Naive thymus-derived CD8-positive, alpha-beta T cell (primary cell): ENCODE measurements at regions not wholly inside any gene's neighbourhood (a gene's known extent, or its start where the extent isn't known, plus 50 kb on each side); places are given as distances from the start of the nearest gene placed in this dataset.
"Not testable (repeated sequence)": the region's sequence is repeated elsewhere in the genome, so short reads cannot be mapped to it uniquely, and the experiment has no call there.

Experiments
- ATAC-seq, 2 donors: fragments of 150-1000 bp; cut with Tn5 transposase in 1 of 2; sonication (Bioruptor Pico), chemical (Tn5 transposase) in 1 of 2; 1 replicate in 1 of 2; 2 replicates in 1 of 2; pipeline ENCODE4 v1.10.0; 2021; ENCODE audit warnings: mild to moderate bottlenecking in 2 of 2, moderate library complexity in 2 of 2
- POLR2A ChIA-PET: fragments of 350-600 bp; sonication (Branson Sonifier 250); formaldehyde crosslinking; loops from one replicate; lab custom pipeline; 2021; ENCODE audit warnings: antibody characterized with exemption; lab: Charles Lee
- DNase-seq, 10 donors: peaks; one replicate each; pipeline versions ENCODE4 v3.0.0 to v3.0.0-alpha.2; 2020 to 2022
- H3K27ac Mint-ChIP-seq, 10 donors: one replicate each; pipeline ENCODE4 v1.8.0; 2020 to 2022; ENCODE audit warnings: mild to moderate bottlenecking in 10 of 10, mixed read lengths in 10 of 10, moderate library complexity in 4 of 10, inconsistent platforms in 1 of 10
- H3K27me3 Mint-ChIP-seq, 5 donors: one replicate each; pipeline ENCODE4 v1.8.0; 2021 to 2022; ENCODE audit warnings: mixed read lengths in 5 of 5
- H3K36me3 Mint-ChIP-seq, 3 donors: one replicate each; pipeline ENCODE4 v1.8.0; 2020 to 2022; ENCODE audit warnings: mixed read lengths in 3 of 3, mild to moderate bottlenecking in 2 of 3, inconsistent platforms in 1 of 3
- H3K4me1 Mint-ChIP-seq, 4 donors: one replicate each; pipeline ENCODE4 v1.8.0; 2021 to 2022; ENCODE audit warnings: mixed read lengths in 4 of 4
- H3K4me3 Mint-ChIP-seq, 10 donors: one replicate each; pipeline ENCODE4 v1.8.0; 2020 to 2022; ENCODE audit warnings: mild to moderate bottlenecking in 10 of 10, mixed read lengths in 10 of 10, moderate library complexity in 6 of 10, inconsistent platforms in 1 of 10
- H3K9me3 Mint-ChIP-seq, 9 donors: one replicate each; pipeline ENCODE4 v1.8.0; 2020 to 2022; ENCODE audit warnings: mixed read lengths in 9 of 9, mild to moderate bottlenecking in 3 of 9, inconsistent platforms in 1 of 9, moderate library complexity in 1 of 9

DNA sequence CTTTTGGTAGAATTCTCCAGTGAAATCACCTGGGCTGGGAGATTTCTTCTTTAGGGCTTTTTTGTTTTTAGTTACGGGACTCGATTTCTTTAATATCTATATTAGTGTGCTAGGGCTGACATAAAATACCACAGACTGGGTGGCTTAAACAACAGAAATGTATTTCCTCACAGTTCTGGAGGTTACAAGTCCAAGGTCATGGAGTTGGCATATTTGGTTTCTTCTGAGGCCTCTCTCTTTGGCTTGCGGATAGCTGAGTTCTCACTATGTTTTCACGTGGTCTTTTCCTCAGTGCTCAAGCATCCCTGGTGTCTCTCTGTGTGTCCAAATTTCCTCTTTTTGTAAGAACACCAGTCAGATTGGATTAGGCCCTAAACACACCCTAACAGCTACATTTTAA lies 208.5 kb upstream of the DTNA start:
- Mint-ChIP-seq H3K9me3 (peaks cover 0 to 29% (median 11%) of the 10 kb centered on the region in 9 donors), H3K36me3 (peaks cover 0 to 10% (median 0%) of the 10 kb centered on the region in 3 donors)

DNA sequence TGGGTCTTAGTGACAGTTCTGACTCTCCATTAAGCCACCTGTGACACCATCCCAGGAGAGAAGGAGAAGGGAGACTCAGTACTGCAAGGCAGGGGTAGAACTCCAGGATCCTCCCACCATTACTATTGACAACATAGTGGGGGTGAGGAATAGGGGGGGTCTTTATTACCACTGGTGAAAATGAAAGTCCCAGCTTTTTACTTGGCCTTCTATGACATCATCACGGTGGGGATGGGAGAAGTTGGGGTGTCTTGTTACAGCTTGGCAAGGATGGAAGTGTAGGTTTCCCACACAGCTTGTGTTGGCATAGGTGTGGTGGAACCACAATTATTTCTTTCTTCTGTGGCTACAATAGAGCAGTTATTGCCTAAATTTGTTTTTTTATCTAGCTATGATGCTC lies 203.9 kb upstream of the DTNA start:
- POLR2A ChIA-PET, result no interaction called here
- Mint-ChIP-seq H3K27ac (no peak overlapping the region), H3K4me1 (no peaks in the 10 kb centered on the region), H3K36me3 (peaks cover 0 to 10% (median 0%) of the 10 kb centered on the region in 3 donors), H3K9me3 (peaks cover 0 to 29% (median 11%) of the 10 kb centered on the region in 9 donors), H3K4me3 (no peak overlapping the region), H3K27me3 (no peaks in the 10 kb centered on the region)
- DNase-seq (no peak), ATAC-seq (no peak)

More for the DNA sequence above, 208.5 kb upstream of the DTNA start:
- Mint-ChIP-seq H3K27ac (no peak overlapping the region), H3K4me3 (no peak overlapping the region), H3K4me1 (no peaks in the 10 kb centered on the region), H3K27me3 (peaks cover 0 to 3% (median 0%) of the 10 kb centered on the region in 5 donors)
- POLR2A ChIA-PET, result no interaction called here
- no peak for DNase-seq
- no peak for ATAC-seq

DNA sequence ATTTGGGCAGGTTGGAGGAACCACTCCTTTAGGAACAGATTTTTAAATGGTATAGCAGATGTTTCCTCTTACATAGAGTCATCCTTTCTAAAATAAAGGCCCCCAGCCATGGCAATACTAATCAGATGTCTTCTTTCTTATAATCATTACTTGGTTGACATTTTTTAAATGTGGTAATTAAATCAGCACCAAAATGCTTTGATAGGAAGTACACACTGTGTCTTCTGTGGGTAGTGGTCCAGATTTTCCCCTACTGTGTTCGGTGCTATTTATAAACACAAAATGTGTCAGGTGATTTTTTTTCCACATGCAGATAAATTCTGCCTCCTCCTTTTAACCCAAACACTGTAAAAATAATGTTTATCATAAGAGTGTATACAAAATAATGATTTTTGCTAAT lies 200.9 kb upstream of the DTNA start:
- Mint-ChIP-seq H3K36me3 (peaks cover 0 to 8% (median 0%) of the 10 kb centered on the region in 3 donors), H3K4me3 (no peak overlapping the region), H3K27ac (no peak overlapping the region), H3K27me3 (no peaks in the 10 kb centered on the region), H3K9me3 (peaks cover 0 to 20% (median 5%) of the 10 kb centered on the region in 9 donors), H3K4me1 (no peaks in the 10 kb centered on the region)
- DNase-seq (no peak), ATAC-seq (no peak)
- POLR2A ChIA-PET, result no interaction called here

DNA sequence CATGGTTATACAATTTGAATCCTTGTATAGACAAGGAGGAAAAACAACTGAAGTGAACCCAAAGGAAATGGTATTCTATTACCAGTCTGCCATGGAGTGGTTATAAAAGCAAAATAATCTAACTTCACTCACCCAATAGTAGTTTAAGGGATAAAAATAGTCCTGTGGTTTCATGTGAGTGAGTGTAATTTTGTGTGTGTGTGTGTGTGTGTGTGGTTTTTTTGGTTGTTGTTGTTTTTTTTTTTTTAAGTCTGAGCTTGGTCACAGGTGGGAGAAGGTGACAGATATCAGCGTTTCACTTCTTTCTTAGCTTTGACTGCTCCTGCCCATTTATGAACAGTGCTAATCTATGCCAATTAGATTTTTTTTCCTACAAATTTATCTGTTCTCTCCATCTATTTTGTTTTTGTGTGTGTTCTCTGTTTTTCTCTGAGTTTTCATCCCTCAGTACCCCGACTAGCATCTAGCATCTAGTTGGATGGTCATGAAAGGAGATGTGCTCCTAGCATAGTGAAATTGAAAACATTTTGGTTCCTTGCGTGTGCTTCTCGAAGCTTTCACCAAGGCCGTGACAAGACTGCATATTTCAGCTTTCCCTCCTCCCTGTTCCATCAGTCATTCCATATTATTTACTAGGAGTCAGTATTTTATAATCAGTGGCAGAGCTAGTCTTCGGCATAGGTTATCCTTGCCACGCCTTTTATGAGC lies 200.1 kb upstream of the DTNA start:
- Mint-ChIP-seq H3K4me3 (no peak overlapping the region), H3K4me1 (no peaks in the 10 kb centered on the region), H3K27me3 (no peaks in the 10 kb centered on the region), H3K27ac (no peak overlapping the region), H3K9me3 (peaks cover 0 to 12% (median 3%) of the 10 kb centered on the region in 9 donors), H3K36me3 (peaks cover 0 to 3% (median 0%) of the 10 kb centered on the region in 3 donors)
- POLR2A ChIA-PET, result no interaction called here
- ATAC-seq (no peak), DNase-seq (no peak)

DNA sequence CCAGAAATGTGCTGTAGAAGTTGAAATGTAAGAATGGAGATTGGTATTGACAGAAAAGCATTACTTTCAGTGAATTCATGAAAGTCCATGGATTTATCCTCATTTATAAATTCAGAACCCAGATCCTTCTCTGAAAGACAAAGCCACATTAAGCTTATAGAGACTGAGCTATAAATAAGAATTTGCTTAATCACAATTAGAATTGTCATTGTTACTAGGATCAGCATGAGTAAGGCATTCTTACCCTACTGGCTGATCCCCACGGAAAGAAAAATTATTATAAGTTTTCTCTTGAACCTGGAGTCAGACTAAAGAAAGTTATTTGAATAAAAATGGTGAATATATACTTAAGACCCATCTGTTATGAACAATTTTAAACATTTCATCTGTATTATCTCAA lies 199.2 kb upstream of the DTNA start:
- no peak for ATAC-seq
- H3K36me3 Mint-ChIP-seq, result no peaks in the 10 kb centered on the region
- POLR2A ChIA-PET, result no interaction called here

DNA sequence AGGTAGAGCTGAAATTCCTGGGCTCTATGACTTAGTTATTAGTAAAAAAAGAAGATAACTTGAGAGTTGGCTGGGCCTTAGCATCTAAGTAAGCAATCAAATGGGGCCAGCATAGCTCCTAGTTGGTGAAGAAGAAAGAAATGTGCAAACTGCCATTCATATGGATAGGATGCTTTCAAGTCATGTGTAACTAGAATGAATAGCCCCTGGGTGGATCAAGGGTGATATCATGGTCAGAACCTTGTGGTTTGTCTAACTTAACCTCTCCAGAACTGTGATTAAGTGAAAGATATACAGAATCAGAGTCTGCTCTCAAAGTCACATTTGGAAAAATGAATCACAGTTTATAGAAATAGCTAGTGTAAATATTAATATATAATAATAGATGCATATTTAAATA lies 198.7 kb upstream of the DTNA start:
- Mint-ChIP-seq H3K4me1 (no peaks in the 10 kb centered on the region), H3K27me3 (no peaks in the 10 kb centered on the region), H3K4me3 (no peak overlapping the region), H3K9me3 (peaks cover 0 to 13% (median 10%) of the 10 kb centered on the region in 9 donors), H3K27ac (no peak overlapping the region), H3K36me3 (no peaks in the 10 kb centered on the region)
- POLR2A ChIA-PET, result no interaction called here
- no peak for ATAC-seq
- DNase-seq, result no peak

More for the DNA sequence above, 199.2 kb upstream of the DTNA start:
- Mint-ChIP-seq H3K27me3 (no peaks in the 10 kb centered on the region), H3K27ac (no peak overlapping the region), H3K9me3 (peaks cover 0 to 16% (median 7%) of the 10 kb centered on the region in 9 donors), H3K4me1 (no peaks in the 10 kb centered on the region), H3K4me3 (no peak overlapping the region)
- no peak for DNase-seq

DNA sequence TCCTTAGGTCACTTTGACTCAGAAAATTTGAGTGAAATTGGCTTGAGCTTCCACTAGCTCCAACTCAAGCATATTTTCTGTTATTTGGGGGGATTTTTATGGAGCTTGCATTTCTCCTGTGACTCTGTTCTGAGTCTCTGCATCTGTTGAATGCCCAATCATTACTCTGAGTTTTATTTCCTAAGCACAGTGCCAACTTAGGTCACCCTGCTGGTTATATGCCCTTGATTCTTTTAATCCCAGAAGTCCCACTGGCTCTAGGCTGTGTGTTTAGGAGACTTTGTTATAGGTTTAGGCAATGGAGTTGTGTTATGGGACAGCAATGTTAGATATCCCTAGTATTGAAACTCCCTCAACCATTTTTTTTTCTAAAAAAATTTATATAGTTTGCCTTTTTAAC lies 198.2 kb upstream of the DTNA start:
- POLR2A ChIA-PET, result no interaction called here
- Mint-ChIP-seq H3K9me3 (peaks cover 0 to 17% (median 12%) of the 10 kb centered on the region in 9 donors), H3K27me3 (no peaks in the 10 kb centered on the region)

DNA sequence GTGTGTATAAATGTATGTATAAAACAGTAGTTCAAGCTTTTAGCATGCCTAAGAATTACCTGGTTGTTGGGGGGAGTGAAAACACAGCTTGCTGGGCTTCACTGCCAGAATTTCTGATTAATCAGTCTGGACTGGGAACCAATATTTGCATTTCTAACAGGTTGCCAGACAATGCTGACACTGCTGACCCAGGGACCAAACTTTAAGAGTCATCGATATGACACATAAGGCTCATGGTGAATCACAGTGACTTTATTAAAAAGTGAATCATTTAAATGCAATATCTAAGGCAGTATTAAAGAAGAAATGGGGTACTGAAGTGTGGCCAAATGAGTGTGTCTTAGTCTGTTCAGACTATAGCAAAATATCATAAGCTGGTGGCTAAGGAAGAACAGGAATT lies 195.9 kb upstream of the DTNA start:
- ATAC-seq (no peak), DNase-seq (no peak)
- no peaks in the 10 kb centered on the region for H3K36me3 Mint-ChIP-seq
- no peaks in the 10 kb centered on the region for H3K27me3 Mint-ChIP-seq
- no peaks in the 10 kb centered on the region for H3K4me1 Mint-ChIP-seq
- H3K27ac Mint-ChIP-seq, result no peak overlapping the region
- H3K4me3 Mint-ChIP-seq, result no peak overlapping the region
- H3K9me3 Mint-ChIP-seq, result peaks cover 9 to 22% (median 15%) of the 10 kb centered on the region in 9 donors
- POLR2A ChIA-PET, result no interaction called here

More for the DNA sequence above, 198.2 kb upstream of the DTNA start:
- no peak overlapping the region for H3K4me3 Mint-ChIP-seq
- no peak for DNase-seq
- no peak for ATAC-seq
- H3K4me1 Mint-ChIP-seq, result no peaks in the 10 kb centered on the region
- H3K36me3 Mint-ChIP-seq, result no peaks in the 10 kb centered on the region
- H3K27ac Mint-ChIP-seq, result no peak overlapping the region

DNA sequence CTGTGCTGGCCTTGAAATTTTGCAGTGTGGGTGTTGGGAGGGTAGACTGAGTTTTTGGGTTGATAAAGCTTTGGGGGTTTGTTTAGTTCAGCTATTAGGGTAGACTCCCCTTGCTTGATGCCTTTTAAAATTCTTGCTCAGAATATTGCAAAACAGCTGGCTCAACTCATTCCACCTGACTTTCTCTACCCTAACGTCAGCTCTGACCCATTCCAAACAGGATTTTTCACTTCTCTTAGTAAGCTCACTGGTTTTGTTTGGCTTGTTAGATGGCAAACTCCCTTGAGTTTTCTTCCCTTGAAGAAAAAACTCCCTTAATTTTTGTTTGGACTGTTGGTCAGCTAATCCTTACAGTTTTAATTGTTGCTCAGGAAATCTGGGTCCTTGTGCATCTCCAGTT lies 195.1 kb upstream of the DTNA start:
- H3K27me3 Mint-ChIP-seq, result no peaks in the 10 kb centered on the region

DNA sequence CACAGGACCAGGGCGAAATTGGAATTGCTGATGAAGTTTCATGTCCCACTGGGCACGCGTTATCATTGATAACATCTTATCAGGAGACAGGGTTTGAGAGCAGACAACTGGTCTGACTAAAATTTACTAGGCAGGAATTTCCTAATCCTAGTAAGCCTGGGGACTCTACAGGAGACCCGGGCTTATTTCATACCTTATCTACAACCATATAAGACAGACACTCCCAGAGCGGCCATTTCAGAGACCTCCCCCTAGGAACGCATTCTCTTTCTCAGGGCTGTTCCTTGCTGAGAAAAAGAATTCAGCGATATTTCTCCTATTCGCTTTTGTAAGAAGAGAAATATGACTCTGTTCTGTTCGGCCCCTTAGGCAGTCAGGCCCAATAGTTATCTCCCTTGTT lies 193.7 kb upstream of the DTNA start:
- peaks cover 9 to 22% (median 18%) of the 10 kb centered on the region in 9 donors for H3K9me3 Mint-ChIP-seq
- H3K4me1 Mint-ChIP-seq, POLR2A ChIA-PET, H3K27me3 Mint-ChIP-seq, ATAC-seq, H3K27ac Mint-ChIP-seq, H3K36me3 Mint-ChIP-seq, H3K4me3 Mint-ChIP-seq, DNase-seq: not testable (repeated sequence)

More for the DNA sequence above, 195.1 kb upstream of the DTNA start:
- DNase-seq, result no peak
- H3K4me3 Mint-ChIP-seq, result no peak overlapping the region
- H3K27ac Mint-ChIP-seq, result no peak overlapping the region
- no peaks in the 10 kb centered on the region for H3K36me3 Mint-ChIP-seq
- H3K9me3 Mint-ChIP-seq, result peaks cover 9 to 22% (median 15%) of the 10 kb centered on the region in 9 donors
- no peak for ATAC-seq
- H3K4me1 Mint-ChIP-seq, result no peaks in the 10 kb centered on the region
- POLR2A ChIA-PET, result no interaction called here

DNA sequence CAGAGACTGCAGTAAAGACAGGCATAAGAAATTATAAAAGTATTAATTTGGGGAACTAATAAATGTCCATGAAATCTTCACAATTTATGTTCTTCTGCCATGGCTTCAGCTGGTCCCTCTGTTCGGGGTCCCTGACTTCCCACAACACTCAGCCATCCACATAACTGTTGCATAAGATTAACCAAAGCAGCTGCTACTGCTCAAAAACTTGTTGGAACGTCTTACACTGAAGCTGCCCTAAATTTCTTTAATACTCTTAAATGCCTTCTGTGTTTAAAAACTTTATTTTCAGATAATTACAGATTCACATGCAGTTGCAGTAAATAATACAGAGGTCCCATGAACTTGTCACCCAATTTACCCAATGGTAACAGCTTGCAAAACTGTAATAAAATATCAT lies 193.1 kb upstream of the DTNA start:
- DNase-seq, H3K4me3 Mint-ChIP-seq, H3K27me3 Mint-ChIP-seq, POLR2A ChIA-PET, H3K27ac Mint-ChIP-seq, H3K4me1 Mint-ChIP-seq, H3K36me3 Mint-ChIP-seq, ATAC-seq: not testable (repeated sequence)
- H3K9me3 Mint-ChIP-seq, result peaks cover 9 to 26% (median 18%) of the 10 kb centered on the region in 9 donors

DNA sequence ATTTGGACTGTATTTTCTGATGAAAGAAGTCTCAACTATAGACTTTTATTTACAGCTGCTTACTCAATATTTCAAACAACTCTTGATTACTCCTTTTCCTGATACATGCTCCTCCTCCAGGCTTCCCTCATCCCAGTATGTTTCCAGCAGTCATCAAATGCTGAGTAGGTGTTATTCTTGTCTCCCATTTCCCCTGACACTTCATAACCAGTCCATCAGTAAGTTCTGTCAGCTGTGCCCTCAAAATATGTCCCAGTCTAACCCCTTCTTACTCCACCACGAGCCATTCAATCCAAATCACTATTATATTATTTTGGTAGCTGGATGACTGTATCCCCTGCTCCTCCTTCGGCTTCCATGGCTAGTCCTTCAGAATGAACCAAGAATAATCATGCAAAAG lies 189.1 kb upstream of the DTNA start:
- H3K36me3 Mint-ChIP-seq, result no peaks in the 10 kb centered on the region
- no peak for ATAC-seq
- no peak overlapping the region for H3K27ac Mint-ChIP-seq
- peaks cover 0 to 4% (median 0%) of the 10 kb centered on the region in 5 donors for H3K27me3 Mint-ChIP-seq
- no peak for DNase-seq
- H3K4me3 Mint-ChIP-seq, result no peak overlapping the region
- H3K4me1 Mint-ChIP-seq, result no peaks in the 10 kb centered on the region
- peaks cover 5 to 19% (median 11%) of the 10 kb centered on the region in 9 donors for H3K9me3 Mint-ChIP-seq
- POLR2A ChIA-PET, result no interaction called here

DNA sequence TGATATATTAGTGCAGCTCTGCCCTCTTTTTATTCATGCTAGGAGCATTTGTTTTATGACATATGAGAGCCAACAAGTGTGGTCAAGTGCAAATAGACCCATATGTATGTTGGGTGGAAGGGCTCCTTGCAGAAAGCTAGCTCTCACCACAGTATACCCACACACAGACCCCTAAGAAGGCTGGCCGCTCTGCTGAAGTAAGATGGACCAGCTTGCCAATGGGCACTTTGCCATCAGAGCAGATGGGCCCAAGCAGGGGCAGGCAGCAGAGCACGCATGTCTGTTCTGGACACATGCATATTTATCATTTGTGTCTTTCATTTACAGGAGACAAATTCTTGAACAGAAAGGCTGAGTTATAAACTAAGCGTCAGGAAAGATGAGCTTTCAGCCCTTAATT lies 187.5 kb upstream of the DTNA start:
- ATAC-seq (no peak), DNase-seq (no peak)
- H3K4me1 Mint-ChIP-seq, result no peaks in the 10 kb centered on the region
- peaks cover under 1 to 21% (median 7%) of the 10 kb centered on the region in 9 donors for H3K9me3 Mint-ChIP-seq
- POLR2A ChIA-PET, result no interaction called here
- no peak overlapping the region for H3K27ac Mint-ChIP-seq
- H3K27me3 Mint-ChIP-seq, result peaks cover 0 to 4% (median 0%) of the 10 kb centered on the region in 5 donors
- no peak overlapping the region for H3K4me3 Mint-ChIP-seq
- no peaks in the 10 kb centered on the region for H3K36me3 Mint-ChIP-seq

DNA sequence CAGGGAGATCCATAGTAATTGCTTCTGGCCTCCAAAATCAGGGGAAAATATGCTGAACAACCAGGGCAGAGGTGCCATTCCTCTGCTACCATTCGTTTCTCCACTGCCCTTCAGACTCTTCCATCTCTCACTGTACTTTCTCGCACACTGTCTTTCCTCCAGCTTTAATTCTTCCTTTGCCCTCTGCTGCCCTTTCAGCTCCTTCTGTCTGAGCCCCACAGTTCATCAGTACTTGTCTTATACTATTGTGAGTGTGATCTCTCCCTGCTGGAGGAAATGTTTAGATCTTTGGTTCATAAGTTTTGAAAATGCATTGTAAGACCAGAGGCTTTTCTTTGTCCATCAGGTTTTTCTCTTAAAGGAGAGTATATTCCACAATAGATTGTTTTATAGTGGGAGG lies 184.9 kb upstream of the DTNA start:
- H3K27ac Mint-ChIP-seq, result peak overlapping the region in 1 of 10 donors; percentile 58
- DNase-seq, result no peak
- POLR2A ChIA-PET, result no interaction called here
- H3K27me3 Mint-ChIP-seq, result peaks cover 0 to 4% (median 0%) of the 10 kb centered on the region in 5 donors
- H3K4me1 Mint-ChIP-seq, result no peaks in the 10 kb centered on the region
- no peak overlapping the region for H3K4me3 Mint-ChIP-seq
- no peak for ATAC-seq
- H3K9me3 Mint-ChIP-seq, result peaks cover 0 to 23% (median 2%) of the 10 kb centered on the region in 9 donors
- no peaks in the 10 kb centered on the region for H3K36me3 Mint-ChIP-seq
